ENCODE measurements at regions not wholly inside any gene's neighbourhood (a gene's known extent, or its start where the extent isn't known, plus 50 kb on each side); places are given as distances from the start of the nearest gene placed in this dataset.

- Histone ChIP-seq H2BK120ac (ENCODE audit: low read depth, low read length, poor library complexity, severe bottlenecking) (no peak overlapping the region), H3K79me1 (ENCODE audit: insufficient read depth, low read depth, low read length, poor library complexity, severe bottlenecking) (no peaks in the 10 kb centered on the region), H3K23me2 (ENCODE audit: insufficient read length, low read depth, low read length, poor library complexity, severe bottlenecking) (no peaks in the 10 kb centered on the region), H3K4me1 (ENCODE audit: insufficient read depth, low read length) (no peaks in the 10 kb centered on the region; the same call in 1 of the 2 replicates), H2AK5ac (ENCODE audit: insufficient read length, low read length) (no peak overlapping the region), H2AFZ (ENCODE audit: low read length) (no peak overlapping the region), H3K4me2 (ENCODE audit: insufficient read depth, insufficient read length, low read length) (no peak overlapping the region), H2BK5ac (ENCODE audit: insufficient read length, low read length) (no peak overlapping the region), H3K27me3 (ENCODE audit: insufficient read depth, low read length) (no peaks in the 10 kb centered on the region), H3K9me3 (ENCODE audit: control insufficient read depth, low read depth, low read length) (no peaks in the 10 kb centered on the region), H3K79me2 (ENCODE audit: insufficient read depth, low read length) (no peaks in the 10 kb centered on the region), H3K27ac (ENCODE audit: insufficient read length, low read depth, low read length) (no peak overlapping the region), H4K91ac (ENCODE audit: insufficient read length, low read depth, low read length) (no peak overlapping the region), H3K56ac (ENCODE audit: insufficient read length, low read depth, low read length) (no peak overlapping the region), H3K9ac (ENCODE audit: extremely low read depth, insufficient read length, low read length) (no peak overlapping the region), H3K18ac (ENCODE audit: insufficient read length, low read depth, low read length) (no peak overlapping the region), H3K14ac (ENCODE audit: insufficient read depth, low read length) (no peak overlapping the region), H2BK12ac (ENCODE audit: insufficient read length, low read depth, low read length) (no peak overlapping the region), H3K4ac (ENCODE audit: low read depth, low read length) (no peak overlapping the region), H3T11ph (ENCODE audit: low read length) (no peak overlapping the region), H3K23ac (ENCODE audit: insufficient read length, low read depth, low read length) (no peak overlapping the region), H2BK15ac (ENCODE audit: low read depth, low read length) (no peak overlapping the region), H4K20me1 (ENCODE audit: control insufficient read depth, insufficient read depth, insufficient read length) (no peaks in the 10 kb centered on the region), H2BK20ac (ENCODE audit: low read depth, low read length, poor library complexity, severe bottlenecking) (no peak overlapping the region), H4K5ac (ENCODE audit: insufficient read length, low read depth, low read length) (no peak overlapping the region), H4K8ac (replicated peaks; ENCODE audit: insufficient read length, low read depth, low read length) (no peak overlapping the region)
- Mint-ChIP-seq H3K36me3 (ENCODE audit: insufficient read depth in 1 of 3, low read depth in 3 of 3) (no peaks in the 10 kb centered on the region), H3K9me3 (no peaks in the 10 kb centered on the region), H3K27me3 (ENCODE audit: low read depth) (no peaks in the 10 kb centered on the region), H3K27ac (no peak overlapping the region), H3K4me3 (no peak overlapping the region), H3K4me1 (peaks cover 3 to 4% of the 10 kb centered on the region in 2 experiments; a peak in 2 of 4 replicates)
- DNase-seq = no peak
- WGBS (ENCODE audit: extremely low coverage, insufficient read length, low lambda C conversion rate) = no CpG with 5 or more reads among the region's 2 CpGs
- TF ChIP-seq CTCF (conservative IDR thresholded peaks at IDR 0.05) = no peak
These were observed 985.5 kb upstream of the POU3F3 start for GRCh38 chr2:103868396-103868795.

Measured in H9 (cell line).